GM10248 (cell line): ENCODE measurements at regions not wholly inside any gene's neighbourhood (a gene's known extent, or its start where the extent isn't known, plus 50 kb on each side); places are given as distances from the start of the nearest gene placed in this dataset.

ENCODE experiments used
- CTCF ChIA-PET: fragments of 300-600 bp; sonication (Branson Sonifier 250); formaldehyde crosslinking; extraction: SDS; loops from one replicate; lab custom pipeline; 2021; ENCODE audit warnings: antibody characterized with exemption; lab: Yijun Ruan, JAX
- POLR2A ChIA-PET: fragments of 350-650 bp; sonication (Branson Sonifier 250); formaldehyde crosslinking; extraction: SDS; loops from one replicate; lab custom pipeline; 2020; ENCODE audit warnings: antibody characterized with exemption; lab: Yijun Ruan, JAX
- DNase-seq: peaks from one replicate; pipeline ENCODE4 v3.0.0; 2012; ENCODE audit errors: extremely low spot score
- TF ChIP-seq, protein P1 (sequence below): IDR thresholded peaks from 2 replicates; pipeline ENCODE4 v1.5.1; 2012; ENCODE audit warnings: mild to moderate bottlenecking, low read depth; ENCODE audit errors: extremely low read depth, missing control alignments, control extremely low read depth

DNA sequence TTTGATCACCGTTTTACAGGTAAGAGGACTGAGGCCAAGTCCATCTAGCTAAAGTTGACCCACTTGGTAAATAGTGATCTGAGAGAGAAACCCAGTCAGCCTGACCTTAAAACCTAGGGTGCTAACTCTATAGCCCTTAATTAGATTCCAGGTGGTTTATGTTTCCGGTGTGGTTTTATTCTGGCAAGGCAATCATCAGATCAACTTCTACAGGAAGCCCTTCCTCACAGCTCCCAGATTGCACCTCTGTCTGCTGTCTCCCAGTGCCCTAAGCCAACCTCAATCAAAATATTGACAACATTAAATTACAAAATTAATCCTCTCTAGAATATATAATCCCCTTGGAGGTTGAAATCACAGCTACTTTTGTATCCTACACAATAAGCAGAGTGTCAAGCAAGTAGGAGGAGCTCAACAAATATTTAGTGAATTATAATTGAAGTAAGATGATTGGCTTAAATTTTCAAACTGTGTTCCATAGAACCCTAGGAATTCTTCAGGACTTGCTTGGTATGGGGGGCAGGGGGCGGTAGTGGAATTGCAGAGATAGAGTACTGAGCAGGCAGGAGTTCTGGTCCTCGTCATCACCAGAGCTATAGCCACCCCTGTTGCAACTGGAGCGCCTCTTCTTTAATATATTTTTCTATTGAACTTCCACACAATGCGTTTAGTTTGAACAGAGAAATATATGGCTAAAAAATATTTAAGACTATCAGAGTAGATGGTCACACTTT, 692.8 kb upstream of the LRRN3 start:
- ChIA-PET CTCF (interaction anchor here (1.4 kb wide), 1 partner anchor 28 kb away, joined by 4 read pairs; no protein-coding TSS in a partner anchor), POLR2A (no interaction called here)
- TF ChIP-seq, protein P1, sequence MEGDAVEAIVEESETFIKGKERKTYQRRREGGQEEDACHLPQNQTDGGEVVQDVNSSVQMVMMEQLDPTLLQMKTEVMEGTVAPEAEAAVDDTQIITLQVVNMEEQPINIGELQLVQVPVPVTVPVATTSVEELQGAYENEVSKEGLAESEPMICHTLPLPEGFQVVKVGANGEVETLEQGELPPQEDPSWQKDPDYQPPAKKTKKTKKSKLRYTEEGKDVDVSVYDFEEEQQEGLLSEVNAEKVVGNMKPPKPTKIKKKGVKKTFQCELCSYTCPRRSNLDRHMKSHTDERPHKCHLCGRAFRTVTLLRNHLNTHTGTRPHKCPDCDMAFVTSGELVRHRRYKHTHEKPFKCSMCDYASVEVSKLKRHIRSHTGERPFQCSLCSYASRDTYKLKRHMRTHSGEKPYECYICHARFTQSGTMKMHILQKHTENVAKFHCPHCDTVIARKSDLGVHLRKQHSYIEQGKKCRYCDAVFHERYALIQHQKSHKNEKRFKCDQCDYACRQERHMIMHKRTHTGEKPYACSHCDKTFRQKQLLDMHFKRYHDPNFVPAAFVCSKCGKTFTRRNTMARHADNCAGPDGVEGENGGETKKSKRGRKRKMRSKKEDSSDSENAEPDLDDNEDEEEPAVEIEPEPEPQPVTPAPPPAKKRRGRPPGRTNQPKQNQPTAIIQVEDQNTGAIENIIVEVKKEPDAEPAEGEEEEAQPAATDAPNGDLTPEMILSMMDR, result no peak
- DNase-seq, result no peak

DNA sequence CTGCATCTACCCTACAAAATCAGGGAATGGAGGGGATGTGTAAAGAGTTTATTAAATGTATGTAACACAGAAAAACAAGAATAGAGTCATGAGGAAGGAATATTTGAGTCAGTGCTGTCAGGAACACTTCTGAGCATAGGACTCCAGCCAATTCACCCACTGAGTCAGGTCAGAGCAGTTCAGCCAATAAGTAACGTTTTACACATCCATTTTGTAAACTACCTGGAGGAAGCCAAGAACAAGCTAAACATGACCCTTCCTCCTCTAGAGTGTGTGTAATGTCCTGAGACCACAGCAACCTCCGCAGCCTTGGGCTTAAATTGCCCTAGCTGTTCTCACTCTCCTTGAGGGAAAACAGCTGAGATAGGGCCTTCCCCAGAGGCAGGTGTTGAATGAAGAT, 691.5 kb upstream of the LRRN3 start:
- POLR2A ChIA-PET, result no interaction called here
- TF ChIP-seq, protein P1, result no peak
- CTCF ChIA-PET, result interaction anchor here (1.4 kb wide), 1 partner anchor 12 kb away, joined by 4 read pairs; no protein-coding TSS in a partner anchor
- DNase-seq, result no peak

DNA sequence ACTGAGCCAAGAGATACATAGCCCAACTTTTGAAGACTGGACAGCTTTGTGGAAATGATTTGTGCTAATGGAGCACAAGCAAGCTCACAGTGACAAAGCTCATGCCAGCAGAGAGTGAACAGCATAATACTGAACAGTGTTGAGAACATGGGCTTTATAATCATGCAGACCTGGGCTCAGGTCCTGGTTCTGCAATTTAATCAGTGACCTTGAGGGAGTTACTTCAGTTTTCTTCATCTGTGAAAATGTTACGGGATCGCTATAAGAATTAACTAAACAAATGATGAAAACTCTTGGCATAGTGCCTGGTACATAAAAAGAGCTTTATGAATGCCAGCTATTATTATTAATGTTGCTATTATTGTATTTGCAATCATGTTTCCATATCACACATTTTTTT, 690.5 kb upstream of the LRRN3 start:
- POLR2A ChIA-PET, result no interaction called here
- TF ChIP-seq, protein P1, result no peak
- no peak for DNase-seq
- CTCF ChIA-PET, result interaction anchor here (1.4 kb wide), 1 partner anchor 11 kb away, joined by 4 read pairs; no protein-coding TSS in a partner anchor

DNA sequence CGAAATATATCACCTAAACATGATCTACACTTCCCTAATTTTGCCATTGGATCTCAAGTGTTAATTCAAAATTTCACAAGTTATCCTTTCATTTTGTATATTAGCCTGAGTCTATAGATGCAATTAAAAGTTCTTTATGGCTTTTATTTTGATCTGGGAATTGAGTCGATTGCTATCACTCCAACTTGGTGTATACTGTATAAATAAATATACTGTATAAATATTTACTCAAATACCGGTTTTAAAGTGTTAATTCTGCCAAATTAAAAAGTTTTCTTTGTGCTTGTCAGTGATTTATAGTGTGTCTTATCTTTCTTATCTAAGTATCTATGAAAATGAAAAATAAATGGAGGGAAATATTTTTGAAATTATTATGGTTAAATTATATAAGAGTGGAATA, 683.7 kb upstream of the LRRN3 start:
- CTCF ChIA-PET, result no interaction called here
- POLR2A ChIA-PET, result no interaction called here
- TF ChIP-seq, protein P1, result no peak
- DNase-seq, result no peak

DNA sequence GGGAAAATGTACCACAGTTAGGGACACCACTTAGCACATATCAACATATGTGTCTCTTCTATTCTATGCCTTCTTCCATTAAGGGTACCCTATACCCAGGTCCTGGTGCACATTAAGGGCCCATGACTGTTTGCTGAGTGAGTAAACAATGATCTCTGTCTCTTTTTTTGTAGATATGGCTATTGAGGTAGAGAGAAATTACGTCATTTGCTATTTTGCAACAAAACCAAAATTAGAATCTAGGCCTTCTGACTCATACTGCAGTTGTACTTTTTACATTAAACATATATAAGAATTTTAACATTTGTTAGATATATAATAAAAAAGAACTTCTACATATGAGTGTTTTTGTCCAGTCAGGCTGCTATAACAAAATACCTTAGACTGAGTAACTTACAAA, 683.2 kb upstream of the LRRN3 start:
- POLR2A ChIA-PET, result no interaction called here
- TF ChIP-seq, protein P1, result no peak
- CTCF ChIA-PET, result no interaction called here
- DNase-seq, result no peak

DNA sequence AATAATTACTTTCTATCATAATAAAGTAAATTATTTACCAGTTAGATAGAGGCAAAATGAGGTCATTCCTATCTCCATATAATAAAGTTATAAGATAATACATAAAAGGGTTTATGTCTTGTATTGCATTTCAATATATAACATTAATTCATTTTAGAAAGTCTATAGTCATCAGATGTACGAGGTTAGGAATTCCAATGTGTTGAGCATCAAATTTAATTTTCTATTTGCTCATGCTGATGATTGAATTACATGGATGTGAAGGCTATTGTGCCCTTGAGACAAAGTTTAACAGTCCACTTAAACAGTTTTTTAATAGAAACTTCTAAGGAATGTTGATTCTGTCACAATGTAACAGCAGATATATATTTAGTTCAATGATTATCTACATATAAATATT, 678.3 kb upstream of the LRRN3 start:
- CTCF ChIA-PET, result no interaction called here
- TF ChIP-seq, protein P1, result no peak
- POLR2A ChIA-PET, result no interaction called here
- no peak for DNase-seq
